Caco-2 (cell line): ENCODE measurements at regions not wholly inside any gene's neighbourhood (a gene's known extent, or its start where the extent isn't known, plus 50 kb on each side); places are given as distances from the start of the nearest gene placed in this dataset.
"Not testable (repeated sequence)": the region's sequence is repeated elsewhere in the genome, so short reads cannot be mapped to it uniquely, and the experiment has no call there.

Experiments
- BruUV-seq: library from RNA; stranded (reverse); fragments of 400-500 nt; replicated peaks from 2 replicates; lab custom pipeline; 2021; lab: Mats Ljungman, UMichigan
- CTCF ChIA-PET: fragments of 300-600 bp; sonication (Branson Sonifier 250); formaldehyde crosslinking; loops from one replicate; lab custom pipeline; 2022; ENCODE audit warnings: antibody characterized with exemption; lab: Charles Lee
- POLR2A ChIA-PET: fragments of 300-600 bp; sonication (Branson Sonifier 250); formaldehyde crosslinking; loops from one replicate; lab custom pipeline; 2022; ENCODE audit warnings: antibody characterized with exemption; lab: Charles Lee
- DNase-seq, 2 experiments: peaks; one replicate each; pipeline versions ENCODE4 v3.0.0 to v3.0.0-alpha.2; 2020 to 2022
- H3K27me3 ChIP-seq: replicated peaks from 2 replicates; pipeline ENCODE4 v1.6.0; 2011; ENCODE audit warnings: low read length; ENCODE audit not compliant: control insufficient read depth, insufficient read depth
- H3K36me3 ChIP-seq: 2 replicates; pipeline ENCODE4 v1.5.1; 2011; ENCODE audit warnings: low read length; ENCODE audit not compliant: control insufficient read depth, insufficient read depth
- H3K4me1 ChIP-seq: fragments of 250-450 bp; sonication (Bioruptor Pico); 2 replicates; pipeline ENCODE4 v1.5.1; 2020; ENCODE audit warnings: mild to moderate bottlenecking
- H3K4me3 ChIP-seq: 2 replicates; pipeline ENCODE4 v1.5.1; 2011; ENCODE audit warnings: low read depth, mild to moderate bottlenecking, control low read depth, low read length
- H3K9me3 ChIP-seq: fragments of 250-450 bp; sonication (Bioruptor Pico); 2 replicates; pipeline ENCODE4 v1.5.1; 2020; ENCODE audit warnings: mild to moderate bottlenecking, moderate library complexity
- H3K27ac Mint-ChIP-seq: one replicate; pipeline ENCODE4 v1.8.0; 2022; ENCODE audit warnings: mixed read lengths; ENCODE audit not compliant: unreplicated experiment
- H3K27me3 Mint-ChIP-seq: one replicate; pipeline ENCODE4 v1.8.0; 2022; ENCODE audit warnings: mixed read lengths; ENCODE audit not compliant: insufficient read depth, unreplicated experiment
- H3K36me3 Mint-ChIP-seq: one replicate; pipeline ENCODE4 v1.8.0; 2022; ENCODE audit warnings: mild to moderate bottlenecking, mixed read lengths; ENCODE audit not compliant: insufficient read depth, unreplicated experiment
- H3K4me1 Mint-ChIP-seq: one replicate; pipeline ENCODE4 v1.8.0; 2022; ENCODE audit warnings: low read depth, mixed read lengths; ENCODE audit not compliant: unreplicated experiment
- H3K4me3 Mint-ChIP-seq: one replicate; pipeline ENCODE4 v1.8.0; 2022; ENCODE audit warnings: mild to moderate bottlenecking, moderate library complexity, mixed read lengths; ENCODE audit not compliant: unreplicated experiment
- H3K9me3 Mint-ChIP-seq: one replicate; pipeline ENCODE4 v1.8.0; 2022; ENCODE audit warnings: mixed read lengths; ENCODE audit not compliant: unreplicated experiment
- CTCF ChIP-seq, 2 experiments: fragments of 200-600 bp in 1 of 2; IDR thresholded peaks; 1 replicate in 1 of 2; 2 replicates in 1 of 2; pipeline versions ENCODE4 v1.5.1 to v1.8.0; 2011 to 2022; ENCODE audit warnings: antibody characterized with exemption in 1 of 2, control low read depth in 1 of 2, inconsistent platforms in 1 of 2, low read depth in 1 of 2, low read length in 1 of 2, mild to moderate bottlenecking in 1 of 2, moderate library complexity in 1 of 2; ENCODE audit not compliant: insufficient read depth in 1 of 2, severe bottlenecking in 1 of 2, unreplicated experiment in 1 of 2
- intact Hi-C: fragments of 100-400 bp; cut with micrococcal nuclease; formaldehyde crosslinking; loops from one replicate; pipeline ENCODE4 v1.10.0; 2022; ENCODE audit not compliant: unreplicated experiment

- CTCF ChIA-PET, result no interaction called here
- BruUV-seq, result no TSS peak
These were observed 92.4 kb downstream of the ISX start for GRCh38 chr22:35158336-35158735.

GRCh38 chr22:35159343-35159742, 93.4 kb downstream of the ISX start:
- peaks cover 6% of the 10 kb centered on the region for H3K4me1 Mint-ChIP-seq
- H3K27ac Mint-ChIP-seq, result no peak overlapping the region
- H3K9me3 Mint-ChIP-seq, result peaks cover 9% of the 10 kb centered on the region
- H3K36me3 ChIP-seq, result no peaks in the 10 kb centered on the region
- ChIA-PET CTCF (interaction anchor here (0.8 to 1.2 kb wide), 2 partner anchors 9 to 72 kb away, joined by 5 to 7 read pairs; no protein-coding TSS in a partner anchor), POLR2A (no interaction called here)
- DNase-seq, result no peak
- no peaks in the 10 kb centered on the region for H3K27me3 ChIP-seq
- H3K4me3 Mint-ChIP-seq, result no peak overlapping the region
- H3K36me3 Mint-ChIP-seq, result peaks cover 6% of the 10 kb centered on the region
- no peaks in the 10 kb centered on the region for H3K4me1 ChIP-seq
- intact Hi-C loops, result no loop called here
- no peaks in the 10 kb centered on the region for H3K9me3 ChIP-seq
- TF ChIP-seq CTCF (IDR thresholded peaks at IDR 0.05; ENCODE audit: insufficient read depth in 1 of 2, low read depth in 1 of 2, low read length in 1 of 2, severe bottlenecking in 1 of 2, unreplicated experiment in 1 of 2), result no peak
- BruUV-seq, result no TSS peak
- H3K27me3 Mint-ChIP-seq, result peaks cover 9% of the 10 kb centered on the region
- H3K4me3 ChIP-seq, result no peak overlapping the region

More at GRCh38 chr22:35158336-35158735, 92.4 kb downstream of the ISX start:
- intact Hi-C loops, result no loop called here
- no peak for TF ChIP-seq CTCF (IDR thresholded peaks at IDR 0.05; ENCODE audit: insufficient read depth in 1 of 2, low read depth in 1 of 2, low read length in 1 of 2, severe bottlenecking in 1 of 2, unreplicated experiment in 1 of 2)
- Histone ChIP-seq H3K27me3 (no peaks in the 10 kb centered on the region), H3K9me3 (no peaks in the 10 kb centered on the region), H3K36me3 (no peaks in the 10 kb centered on the region), H3K4me3 (no peak overlapping the region), H3K4me1 (no peaks in the 10 kb centered on the region)
- no peak for DNase-seq
- Mint-ChIP-seq H3K36me3 (peaks cover 6% of the 10 kb centered on the region), H3K4me3 (no peak overlapping the region), H3K4me1 (peaks cover 6% of the 10 kb centered on the region), H3K27me3 (peaks cover 7% of the 10 kb centered on the region), H3K27ac (no peak overlapping the region), H3K9me3 (peaks cover 9% of the 10 kb centered on the region)
- POLR2A ChIA-PET, result no interaction called here

- POLR2A ChIA-PET, result no interaction called here
- Mint-ChIP-seq H3K27me3 (peaks cover 9% of the 10 kb centered on the region), H3K27ac (no peak overlapping the region), H3K4me1 (peaks cover 6% of the 10 kb centered on the region), H3K4me3 (no peak overlapping the region), H3K36me3 (peaks cover 6% of the 10 kb centered on the region), H3K9me3 (peaks cover 9% of the 10 kb centered on the region)
- H3K27me3 ChIP-seq, result no peaks in the 10 kb centered on the region
- intact Hi-C loops, result no loop called here
- H3K4me1 ChIP-seq, result no peaks in the 10 kb centered on the region
- 0 out of 2 replicates have a peak, but pooled peaks cover under 1% of the 10 kb centered on the region for H3K9me3 ChIP-seq
- no peak for DNase-seq
- no TSS peak for BruUV-seq
- no peak overlapping the region for H3K4me3 ChIP-seq
- TF ChIP-seq CTCF (IDR thresholded peaks at IDR 0.05; ENCODE audit: insufficient read depth in 1 of 2, low read depth in 1 of 2, low read length in 1 of 2, severe bottlenecking in 1 of 2, unreplicated experiment in 1 of 2), result no peak
- no peaks in the 10 kb centered on the region for H3K36me3 ChIP-seq
- CTCF ChIA-PET, result no interaction called here
These were observed 94.3 kb downstream of the ISX start for GRCh38 chr22:35160268-35160667.

GRCh38 chr22:35165896-35166295, 91.4 kb upstream of the HMGXB4 start:
- H3K36me3 ChIP-seq, H3K4me1 ChIP-seq, CTCF ChIA-PET, BruUV-seq, H3K36me3 Mint-ChIP-seq, H3K4me3 Mint-ChIP-seq, H3K4me1 Mint-ChIP-seq, H3K9me3 ChIP-seq, DNase-seq, H3K4me3 ChIP-seq, POLR2A ChIA-PET, H3K9me3 Mint-ChIP-seq, intact Hi-C loops, H3K27me3 ChIP-seq, H3K27ac Mint-ChIP-seq: not testable (repeated sequence)
- H3K27me3 Mint-ChIP-seq, result peaks cover 12% of the 10 kb centered on the region
